Urinary bladder (tissue), 3 donors: ENCODE measurements at regions not wholly inside any gene's neighbourhood (a gene's known extent, or its start where the extent isn't known, plus 50 kb on each side); places are given as distances from the start of the nearest gene placed in this dataset.

Experiments used
- DNase-seq: peaks from one replicate; pipeline ENCODE4 v3.0.0-alpha.2; 2015; ENCODE audit errors: extremely low spot score
- H3K27ac ChIP-seq: one replicate; pipeline ENCODE4 v1.5.1; 2013; ENCODE audit warnings: low read depth, mild to moderate bottlenecking, moderate library complexity
- H3K36me3 ChIP-seq: one replicate; pipeline ENCODE4 v1.6.1; 2013; ENCODE audit warnings: mild to moderate bottlenecking, moderate library complexity; ENCODE audit not compliant: insufficient read depth
- H3K4me1 ChIP-seq: one replicate; pipeline ENCODE4 v1.6.1; 2013; ENCODE audit warnings: mild to moderate bottlenecking, moderate library complexity; ENCODE audit not compliant: insufficient read depth
- H3K4me3 ChIP-seq: one replicate; pipeline ENCODE4 v1.5.1; 2013; ENCODE audit warnings: low read depth, low read length
- WGBS: extraction: QIAGEN DNeasy Blood & Tissue Kit; methylation state at CpG from one replicate; pipeline ENCODE4 v1.1.7; 2013; 5-methylcytosine and 5-hydroxymethylcytosine counted together
- donor health status: healthy with polysubstance abuse.
- donor health status: healthy.

- H3K4me3 ChIP-seq, result no peak overlapping the region
- H3K36me3 ChIP-seq, result no peaks in the 10 kb centered on the region
- DNase-seq, result no peak
- 80% methylated on average over 5 of the region's 5 CpGs for WGBS
- H3K4me1 ChIP-seq, result no peaks in the 10 kb centered on the region
- no peak overlapping the region for H3K27ac ChIP-seq
These were observed 173.2 kb upstream of the HDAC4 start for GRCh38 chr2:239574054-239574433.

- WGBS, result 91% methylated on average over 6 of the region's 6 CpGs
- Histone ChIP-seq H3K27ac (no peak overlapping the region), H3K36me3 (no peaks in the 10 kb centered on the region), H3K4me1 (no peaks in the 10 kb centered on the region), H3K4me3 (no peak overlapping the region)
- DNase-seq, result no peak
These were observed 170.2 kb upstream of the HDAC4 start for GRCh38 chr2:239570971-239571520.

GRCh38 chr2:239570216-239570925, 169.6 kb upstream of the HDAC4 start:
- DNase-seq, result no peak
- Histone ChIP-seq H3K4me1 (no peaks in the 10 kb centered on the region), H3K36me3 (no peaks in the 10 kb centered on the region), H3K27ac (no peak overlapping the region), H3K4me3 (no peak overlapping the region)
- 86% methylated on average over 15 of the region's 15 CpGs for WGBS

GRCh38 chr2:239569401-239570090, 168.7 kb upstream of the HDAC4 start:
- no peak for DNase-seq
- WGBS, result 80% methylated on average over 24 of the region's 24 CpGs
- Histone ChIP-seq H3K4me3 (no peak overlapping the region), H3K4me1 (no peaks in the 10 kb centered on the region), H3K27ac (no peak overlapping the region), H3K36me3 (no peaks in the 10 kb centered on the region)

GRCh38 chr2:239568601-239569000, 167.8 kb upstream of the HDAC4 start:
- DNase-seq, result no peak
- no peak overlapping the region for H3K4me3 ChIP-seq
- no peaks in the 10 kb centered on the region for H3K4me1 ChIP-seq
- 46% methylated on average over 4 of the region's 4 CpGs for WGBS
- no peaks in the 10 kb centered on the region for H3K36me3 ChIP-seq
- no peak overlapping the region for H3K27ac ChIP-seq

- Histone ChIP-seq H3K36me3 (no peaks in the 10 kb centered on the region), H3K4me3 (no peak overlapping the region), H3K4me1 (no peaks in the 10 kb centered on the region), H3K27ac (no peak overlapping the region)
- DNase-seq, result no peak
- WGBS, result 90% methylated on average over 13 of the region's 13 CpGs
These were observed 167.0 kb upstream of the HDAC4 start for GRCh38 chr2:239567786-239568185.

GRCh38 chr2:239566995-239567568, 166.3 kb upstream of the HDAC4 start:
- no peak for DNase-seq
- WGBS, result 76% methylated on average over 10 of the region's 10 CpGs
- no peaks in the 10 kb centered on the region for H3K4me1 ChIP-seq
- H3K27ac ChIP-seq, result no peak overlapping the region
- no peaks in the 10 kb centered on the region for H3K36me3 ChIP-seq
- H3K4me3 ChIP-seq, result no peak overlapping the region

GRCh38 chr2:239566162-239566994, 165.6 kb upstream of the HDAC4 start:
- no peak for DNase-seq
- Histone ChIP-seq H3K4me1 (no peaks in the 10 kb centered on the region), H3K27ac (no peak overlapping the region), H3K4me3 (no peak overlapping the region), H3K36me3 (no peaks in the 10 kb centered on the region)
- WGBS, result 94% methylated on average over 15 of the region's 15 CpGs

- H3K36me3 ChIP-seq, result no peaks in the 10 kb centered on the region
- no peak for DNase-seq
- no peak overlapping the region for H3K4me3 ChIP-seq
- WGBS, result 95% methylated on average over 10 of the region's 10 CpGs
- H3K27ac ChIP-seq, result no peak overlapping the region
- H3K4me1 ChIP-seq, result no peaks in the 10 kb centered on the region
These were observed 163.8 kb upstream of the HDAC4 start for GRCh38 chr2:239564587-239564986.

GRCh38 chr2:239563561-239563960, 162.7 kb upstream of the HDAC4 start:
- Histone ChIP-seq H3K36me3 (no peaks in the 10 kb centered on the region), H3K4me1 (no peaks in the 10 kb centered on the region), H3K4me3 (no peak overlapping the region), H3K27ac (no peak overlapping the region)
- no peak for DNase-seq
- 94% methylated on average over 9 of the region's 9 CpGs for WGBS

- Histone ChIP-seq H3K27ac (no peak overlapping the region), H3K4me1 (no peaks in the 10 kb centered on the region), H3K4me3 (no peak overlapping the region), H3K36me3 (no peaks in the 10 kb centered on the region)
- DNase-seq, result no peak
- WGBS, result 48% methylated on average over 17 of the region's 17 CpGs
These were observed 160.7 kb upstream of the HDAC4 start for GRCh38 chr2:239561446-239562001.

GRCh38 chr2:239559417-239560261, 158.8 kb upstream of the HDAC4 start:
- Histone ChIP-seq H3K27ac (no peak overlapping the region), H3K36me3 (no peaks in the 10 kb centered on the region), H3K4me1 (no peaks in the 10 kb centered on the region), H3K4me3 (no peak overlapping the region)
- WGBS, result 96% methylated on average over 28 of the region's 28 CpGs
- no peak for DNase-seq
